GM10266 (cell line): ENCODE measurements at regions not wholly inside any gene's neighbourhood (a gene's known extent, or its start where the extent isn't known, plus 50 kb on each side); places are given as distances from the start of the nearest gene placed in this dataset.

Experiments
- DNase-seq: peaks from one replicate; pipeline ENCODE4 v3.0.0; 2012; ENCODE audit errors: extremely low spot score
- CTCF ChIP-seq: IDR thresholded peaks from 2 replicates; pipeline ENCODE4 v1.5.1; 2012; ENCODE audit warnings: mild to moderate bottlenecking, low read depth; ENCODE audit not compliant: control insufficient read depth, insufficient read depth; ENCODE audit errors: missing control alignments

DNA sequence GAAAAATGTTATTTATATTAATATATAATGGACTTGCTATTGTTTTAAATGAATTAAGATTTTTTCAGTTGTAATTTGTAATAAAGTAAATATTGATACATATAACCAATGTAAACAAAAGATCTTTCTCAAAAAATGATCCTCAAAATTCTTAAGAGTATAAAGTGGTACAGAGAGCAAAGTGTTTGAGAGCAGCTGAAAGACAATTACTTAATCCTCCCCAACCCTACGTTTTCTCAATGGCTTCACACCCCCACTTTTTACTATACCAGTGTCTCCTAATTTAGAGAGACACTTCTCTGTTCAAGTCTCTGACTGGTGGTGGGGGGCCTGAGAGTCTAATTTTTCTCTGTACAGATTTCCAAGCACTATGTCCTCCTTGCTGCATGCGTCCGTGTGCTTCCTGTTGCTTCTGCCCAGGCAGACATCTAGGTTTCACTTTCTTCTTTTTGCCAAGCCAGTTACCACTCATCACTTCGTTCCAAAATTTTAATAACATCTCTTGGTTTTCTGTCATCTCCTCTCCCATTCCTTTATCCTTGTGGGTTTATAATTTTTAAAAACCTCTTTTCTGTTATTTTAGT lies 276.3 kb upstream of the DNAJC19 start:
- TF ChIP-seq CTCF, result no peak
- peak; percentile 16 for DNase-seq

DNA sequence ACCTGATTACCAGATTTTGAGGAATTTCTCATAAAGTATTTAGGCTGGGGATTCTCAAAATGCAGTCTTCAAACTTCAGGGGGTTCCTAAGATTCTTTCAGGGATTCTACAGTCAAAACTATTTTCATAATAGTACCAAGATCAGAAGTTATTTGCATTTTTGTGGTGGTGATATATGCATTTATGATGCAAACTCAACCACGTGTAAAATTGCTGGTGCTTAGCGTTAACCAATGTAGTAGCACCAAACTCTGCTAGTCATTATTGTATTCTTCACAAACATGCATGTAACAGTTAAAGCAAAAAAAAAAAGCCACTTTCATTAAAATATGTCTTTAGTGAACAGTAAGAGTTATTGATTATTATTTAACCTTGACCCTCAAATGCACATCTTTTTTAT lies 274.9 kb upstream of the DNAJC19 start:
- no peak for TF ChIP-seq CTCF
- DNase-seq, result no peak

GRCh38 chr3:181253796-181254195 lies 264.3 kb upstream of the DNAJC19 start:
- no peak for DNase-seq
- TF ChIP-seq CTCF, result no peak

DNA sequence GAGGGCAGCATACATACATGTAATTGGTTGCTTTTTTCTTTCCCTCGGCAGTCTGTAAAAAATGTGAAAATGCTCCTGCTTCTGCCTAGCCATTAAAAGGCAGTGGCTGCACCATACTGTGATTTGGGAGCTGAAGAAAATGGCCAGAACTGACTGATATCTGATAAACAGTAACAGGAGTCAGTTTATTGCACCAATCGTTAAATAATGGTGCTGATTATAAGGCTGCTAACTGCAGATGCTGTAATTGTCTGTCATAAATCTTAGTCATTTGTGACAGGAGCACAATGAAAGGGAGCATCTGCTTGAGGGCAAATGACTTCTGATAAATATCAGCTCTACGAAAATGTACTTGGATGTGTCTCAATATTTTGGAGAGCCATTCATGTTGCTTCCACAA lies 263.1 kb upstream of the DNAJC19 start:
- TF ChIP-seq CTCF, result no peak
- no peak for DNase-seq

- DNase-seq, result no peak
- no peak for TF ChIP-seq CTCF
Observed at GRCh38 chr3:181250714-181251113, 261.2 kb upstream of the DNAJC19 start.

DNA sequence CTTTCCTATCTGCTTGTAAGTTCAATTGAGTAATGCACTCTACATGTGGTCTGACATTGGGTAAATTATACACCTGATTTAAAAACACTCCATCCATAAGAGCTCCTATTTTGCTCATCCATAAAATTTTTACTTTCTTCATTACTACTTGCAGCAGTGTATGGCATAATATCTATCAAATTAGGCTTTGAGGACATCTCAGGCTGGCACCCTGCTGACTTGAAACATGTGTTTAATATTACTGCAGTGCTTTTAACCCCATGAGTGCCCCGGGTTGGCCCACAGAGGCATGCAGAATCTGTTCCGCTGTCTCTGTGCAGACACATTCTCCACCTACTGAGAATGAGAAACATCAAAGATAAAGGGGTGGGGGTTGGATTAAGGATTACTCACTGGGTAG lies 249.9 kb upstream of the DNAJC19 start:
- no peak for DNase-seq
- TF ChIP-seq CTCF, result no peak

DNA sequence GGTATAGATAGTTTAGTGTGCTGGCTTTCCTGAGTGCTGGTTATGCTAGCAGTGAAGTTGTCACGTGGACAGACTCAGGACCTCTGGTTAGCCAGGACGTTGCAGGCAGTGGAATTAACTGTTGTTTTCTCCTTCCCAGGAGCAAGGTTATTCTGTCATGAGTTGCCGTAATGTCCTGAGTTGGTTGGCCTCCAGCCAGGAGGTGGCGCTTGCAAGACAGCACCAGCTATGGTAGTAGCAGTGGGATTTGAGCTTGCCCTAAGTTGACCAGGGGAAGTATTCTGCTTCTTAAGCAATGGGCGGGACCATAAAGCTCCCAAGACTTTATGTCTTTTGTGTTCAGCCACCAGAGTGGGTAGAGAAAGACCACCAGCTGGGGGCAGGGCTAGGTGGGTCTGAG lies 240.7 kb upstream of the DNAJC19 start:
- DNase-seq, result no peak
- TF ChIP-seq CTCF, result no peak
